ENCODE measurements at regions not wholly inside any gene's neighbourhood (a gene's known extent, or its start where the extent isn't known, plus 50 kb on each side); places are given as distances from the start of the nearest gene placed in this dataset.

DNA sequence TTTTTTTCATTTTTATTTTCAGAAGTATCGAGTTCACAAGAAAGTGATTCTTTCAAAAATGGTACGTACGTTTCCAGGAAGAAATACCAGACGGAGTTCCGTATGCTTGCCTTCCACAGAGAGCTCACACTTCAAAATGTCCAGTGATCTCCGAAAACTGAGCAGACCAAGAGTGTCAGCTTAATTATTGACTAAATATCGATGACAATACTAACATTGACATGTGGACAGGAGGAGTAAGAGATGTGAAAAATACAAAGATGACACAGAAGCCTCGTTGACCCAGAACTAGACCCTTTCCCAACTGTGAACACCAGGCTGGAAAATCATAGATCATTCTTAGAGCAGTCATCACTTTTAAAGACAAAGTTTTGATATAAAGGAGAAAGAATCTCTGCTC, 440.0 kb upstream of the POU3F3 start:
- no peaks in the 10 kb centered on the region for H3K36me3 ChIP-seq
- H3K4me1 ChIP-seq: no peaks in the 10 kb centered on the region
- H3K27me3 ChIP-seq: peaks cover 0 to 47% (median 10%) of the 10 kb centered on the region in 7 donors
- H3K27ac ChIP-seq: no peak overlapping the region
- 76 to 77% methylated on average over 8 of the region's 8 CpGs for WGBS, 2 donors
- no peak overlapping the region for H3K4me3 ChIP-seq
- H3K9me3 ChIP-seq: peaks cover 0 to 2% (median 0%) of the 10 kb centered on the region in 11 donors
- intact Hi-C loops (cut with DNase I): no loop called here
- ATAC-seq (no peak), DNase-seq (no peak)
- no peak for TF ChIP-seq CTCF (IDR thresholded peaks at IDR 0.05)

GRCh38 chr2:104415284-104415683, 438.6 kb upstream of the POU3F3 start:
- ATAC-seq (no peak), DNase-seq (no peak)
- H3K4me1 ChIP-seq: no peaks in the 10 kb centered on the region
- no peak overlapping the region for H3K4me3 ChIP-seq
- no peaks in the 10 kb centered on the region for H3K36me3 ChIP-seq
- no peak for TF ChIP-seq CTCF (IDR thresholded peaks at IDR 0.05)
- no peak overlapping the region for H3K27ac ChIP-seq
- H3K27me3 ChIP-seq: peaks cover 0 to 39% (median 10%) of the 10 kb centered on the region in 7 donors
- intact Hi-C loops (cut with DNase I): no loop called here
- 45 to 57% methylated on average over 6 of the region's 6 CpGs for WGBS, 2 donors
- peaks cover 0 to 2% (median 0%) of the 10 kb centered on the region in 11 donors for H3K9me3 ChIP-seq

- Histone ChIP-seq H3K4me1 (no peaks in the 10 kb centered on the region), H3K27me3 (peaks cover 0 to 34% (median 10%) of the 10 kb centered on the region in 7 donors), H3K4me3 (no peak overlapping the region), H3K36me3 (no peaks in the 10 kb centered on the region), H3K9me3 (peaks cover 0 to 2% (median 0%) of the 10 kb centered on the region in 11 donors), H3K27ac (no peak overlapping the region)
- DNase-seq (no peak), ATAC-seq (no peak)
- TF ChIP-seq CTCF (IDR thresholded peaks at IDR 0.05): no peak
- intact Hi-C loops (cut with DNase I): no loop called here
- 75% methylated on average over 18 of the region's 18 CpGs for WGBS, 2 donors
These were observed 437.4 kb upstream of the POU3F3 start for GRCh38 chr2:104416339-104417000.

DNA sequence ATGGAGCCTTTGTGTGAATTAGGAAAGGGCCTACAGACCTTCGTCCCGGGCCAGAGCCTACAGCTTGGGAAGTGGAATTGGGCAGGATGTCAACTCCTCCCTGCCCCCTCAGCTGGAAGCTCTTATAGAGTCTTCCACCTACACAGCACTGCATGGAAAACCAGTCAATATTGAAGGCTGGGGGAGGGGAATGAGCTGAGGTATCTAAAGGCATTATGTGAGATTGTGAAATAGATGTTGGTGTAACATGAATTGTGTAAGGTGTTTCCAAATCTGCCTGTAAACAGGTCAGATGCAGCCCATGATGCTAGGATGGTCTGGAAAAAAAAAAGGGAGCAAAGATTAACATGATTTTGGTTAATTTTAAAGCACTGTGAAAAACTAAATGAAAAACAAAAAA, 433.5 kb upstream of the POU3F3 start:
- H3K27ac ChIP-seq: no peak overlapping the region
- no peak overlapping the region for H3K4me3 ChIP-seq
- intact Hi-C loops (cut with DNase I): no loop called here
- no peaks in the 10 kb centered on the region for H3K4me1 ChIP-seq
- H3K36me3 ChIP-seq: no peaks in the 10 kb centered on the region
- DNase-seq (no peak), ATAC-seq (no peak)
- H3K9me3 ChIP-seq: no peaks in the 10 kb centered on the region
- TF ChIP-seq CTCF (IDR thresholded peaks at IDR 0.05): no peak
- WGBS, 2 donors: 69 to 75% methylated on average over 2 of the region's 2 CpGs
- H3K27me3 ChIP-seq: peaks cover 0 to 4% (median 0%) of the 10 kb centered on the region in 7 donors

Data from heart right ventricle (tissue), 16 donors.